HUES48 (cell line): ENCODE measurements at regions not wholly inside any gene's neighbourhood (a gene's known extent, or its start where the extent isn't known, plus 50 kb on each side); places are given as distances from the start of the nearest gene placed in this dataset.

Source experiments
- H3K27ac ChIP-seq: one replicate; pipeline ENCODE4 v1.7.0; 2013; ENCODE audit warnings: low read depth, low read length, inconsistent platforms
- H3K27me3 ChIP-seq: 2 replicates; pipeline ENCODE4 v1.6.1; 2013; ENCODE audit warnings: mild to moderate bottlenecking, low read length; ENCODE audit not compliant: control insufficient read depth, insufficient read depth
- H3K36me3 ChIP-seq: 2 replicates; pipeline ENCODE4 v1.6.1; 2013; ENCODE audit warnings: low read length; ENCODE audit not compliant: control insufficient read depth, insufficient read depth
- H3K4me1 ChIP-seq: 2 replicates; pipeline ENCODE4 v1.6.1; 2013; ENCODE audit warnings: mild to moderate bottlenecking, low read length; ENCODE audit not compliant: control insufficient read depth, insufficient read depth
- H3K4me3 ChIP-seq: 2 replicates; pipeline ENCODE4 v1.5.1; 2013; ENCODE audit warnings: mild to moderate bottlenecking, low read depth, low read length
- H3K9ac ChIP-seq: 2 replicates; pipeline ENCODE4 v1.6.1; 2013; ENCODE audit warnings: mild to moderate bottlenecking, low read depth, low read length, moderate library complexity
- H3K9me3 ChIP-seq: 2 replicates; pipeline ENCODE4 v1.6.1; 2013; ENCODE audit warnings: low read length; ENCODE audit not compliant: control insufficient read depth, insufficient read depth

GRCh38 chr15:69518806-69519205 is 66.2 kb downstream of the RPLP1 start:
- peaks cover 4% of the 10 kb centered on the region for H3K4me1 ChIP-seq
- H3K4me3 ChIP-seq = no peak overlapping the region
- H3K9me3 ChIP-seq = no peaks in the 10 kb centered on the region
- H3K27ac ChIP-seq = no peak overlapping the region
- no peak overlapping the region for H3K9ac ChIP-seq
- no peaks in the 10 kb centered on the region for H3K27me3 ChIP-seq
- no peaks in the 10 kb centered on the region for H3K36me3 ChIP-seq

- Histone ChIP-seq H3K9ac (no peak overlapping the region), H3K27ac (no peak overlapping the region), H3K4me3 (no peak overlapping the region), H3K27me3 (no peaks in the 10 kb centered on the region), H3K36me3 (no peaks in the 10 kb centered on the region), H3K9me3 (no peaks in the 10 kb centered on the region), H3K4me1 (peaks cover 15% of the 10 kb centered on the region)
These were observed 67.4 kb downstream of the RPLP1 start for GRCh38 chr15:69520067-69520466.

- no peaks in the 10 kb centered on the region for H3K27me3 ChIP-seq
- H3K27ac ChIP-seq = no peak overlapping the region
- H3K9ac ChIP-seq = no peak overlapping the region
- peaks cover 16% of the 10 kb centered on the region for H3K4me1 ChIP-seq
- H3K9me3 ChIP-seq = no peaks in the 10 kb centered on the region
- no peaks in the 10 kb centered on the region for H3K36me3 ChIP-seq
- H3K4me3 ChIP-seq = no peak overlapping the region
These were observed 69.7 kb downstream of the RPLP1 start for GRCh38 chr15:69522361-69522760.

- no peak overlapping the region for H3K27ac ChIP-seq
- H3K27me3 ChIP-seq = no peaks in the 10 kb centered on the region
- H3K36me3 ChIP-seq = no peaks in the 10 kb centered on the region
- no peak overlapping the region for H3K9ac ChIP-seq
- H3K4me3 ChIP-seq = no peak overlapping the region
- H3K9me3 ChIP-seq = no peaks in the 10 kb centered on the region
- peaks cover 16% of the 10 kb centered on the region for H3K4me1 ChIP-seq
These were observed 70.7 kb downstream of the RPLP1 start for GRCh38 chr15:69523010-69524001.

GRCh38 chr15:69524296-69524695 is 71.7 kb downstream of the RPLP1 start:
- peaks cover 16% of the 10 kb centered on the region for H3K4me1 ChIP-seq
- no peak overlapping the region for H3K27ac ChIP-seq
- H3K9ac ChIP-seq = no peak overlapping the region
- H3K4me3 ChIP-seq = no peak overlapping the region
- H3K9me3 ChIP-seq = no peaks in the 10 kb centered on the region
- H3K36me3 ChIP-seq = no peaks in the 10 kb centered on the region
- no peaks in the 10 kb centered on the region for H3K27me3 ChIP-seq

- H3K4me1 ChIP-seq = peaks cover 16% of the 10 kb centered on the region
- no peaks in the 10 kb centered on the region for H3K27me3 ChIP-seq
- H3K9me3 ChIP-seq = no peaks in the 10 kb centered on the region
- H3K9ac ChIP-seq = no peak overlapping the region
- H3K4me3 ChIP-seq = no peak overlapping the region
- H3K36me3 ChIP-seq = no peaks in the 10 kb centered on the region
- no peak overlapping the region for H3K27ac ChIP-seq
These were observed 72.2 kb downstream of the RPLP1 start for GRCh38 chr15:69524814-69525213.

GRCh38 chr15:69525543-69525942 is 72.9 kb downstream of the RPLP1 start:
- Histone ChIP-seq H3K9ac (no peak overlapping the region), H3K36me3 (no peaks in the 10 kb centered on the region), H3K27me3 (no peaks in the 10 kb centered on the region), H3K27ac (no peak overlapping the region), H3K9me3 (no peaks in the 10 kb centered on the region), H3K4me3 (no peak overlapping the region), H3K4me1 (peaks cover 16% of the 10 kb centered on the region)

- H3K9me3 ChIP-seq = no peaks in the 10 kb centered on the region
- no peaks in the 10 kb centered on the region for H3K27me3 ChIP-seq
- no peak overlapping the region for H3K4me3 ChIP-seq
- H3K36me3 ChIP-seq = no peaks in the 10 kb centered on the region
- no peak overlapping the region for H3K9ac ChIP-seq
- H3K4me1 ChIP-seq = peaks cover 23% of the 10 kb centered on the region
- peak overlapping the region; percentile 29 for H3K27ac ChIP-seq
These were observed 73.8 kb downstream of the RPLP1 start for GRCh38 chr15:69526081-69527061.

GRCh38 chr15:69529141-69529540 is 76.5 kb downstream of the RPLP1 start:
- peaks cover 22% of the 10 kb centered on the region for H3K4me1 ChIP-seq

GRCh38 chr15:69529961-69530633 is 77.5 kb downstream of the RPLP1 start:
- no peaks in the 10 kb centered on the region for H3K27me3 ChIP-seq
- H3K9ac ChIP-seq = no peak overlapping the region
- H3K4me1 ChIP-seq = peaks cover 15% of the 10 kb centered on the region
- H3K4me3 ChIP-seq = no peak overlapping the region
- no peaks in the 10 kb centered on the region for H3K36me3 ChIP-seq
- H3K27ac ChIP-seq = no peak overlapping the region
- no peaks in the 10 kb centered on the region for H3K9me3 ChIP-seq

More at GRCh38 chr15:69529141-69529540, 76.5 kb downstream of the RPLP1 start:
- no peaks in the 10 kb centered on the region for H3K27me3 ChIP-seq
- no peak overlapping the region for H3K9ac ChIP-seq
- H3K27ac ChIP-seq = no peak overlapping the region
- no peak overlapping the region for H3K4me3 ChIP-seq
- no peaks in the 10 kb centered on the region for H3K9me3 ChIP-seq
- no peaks in the 10 kb centered on the region for H3K36me3 ChIP-seq
